ENCODE measurements at regions not wholly inside any gene's neighbourhood (a gene's known extent, or its start where the extent isn't known, plus 50 kb on each side); places are given as distances from the start of the nearest gene placed in this dataset.

GRCh38 chr18:46321955-46322354, 217.8 kb downstream of the HAUS1 start:
- H3K4me1 ChIP-seq (ENCODE audit: control insufficient read depth, insufficient read depth, low read length), result no peaks in the 10 kb centered on the region
- no peaks in the 10 kb centered on the region for H3K27me3 ChIP-seq (ENCODE audit: control insufficient read depth, insufficient read depth, low read length)
- H3K36me3 ChIP-seq (ENCODE audit: control insufficient read depth, insufficient read depth, low read length), result no peaks in the 10 kb centered on the region
- H3K9ac ChIP-seq (ENCODE audit: low read length), result no peak overlapping the region
- no peaks in the 10 kb centered on the region for H3K9me3 ChIP-seq (ENCODE audit: control insufficient read depth, low read length)
- H3K4me3 ChIP-seq (ENCODE audit: low read length), result no peak overlapping the region

- H3K9me3 ChIP-seq (ENCODE audit: control insufficient read depth, low read length), result no peaks in the 10 kb centered on the region
- no peaks in the 10 kb centered on the region for H3K36me3 ChIP-seq (ENCODE audit: control insufficient read depth, insufficient read depth, low read length)
- H3K27me3 ChIP-seq (ENCODE audit: control insufficient read depth, insufficient read depth, low read length), result no peaks in the 10 kb centered on the region
- no peaks in the 10 kb centered on the region for H3K4me1 ChIP-seq (ENCODE audit: control insufficient read depth, insufficient read depth, low read length)
- H3K9ac ChIP-seq (ENCODE audit: low read length), result no peak overlapping the region
- no peak overlapping the region for H3K4me3 ChIP-seq (ENCODE audit: low read length)
These were observed 218.3 kb downstream of the HAUS1 start for GRCh38 chr18:46322411-46322891.

DNA sequence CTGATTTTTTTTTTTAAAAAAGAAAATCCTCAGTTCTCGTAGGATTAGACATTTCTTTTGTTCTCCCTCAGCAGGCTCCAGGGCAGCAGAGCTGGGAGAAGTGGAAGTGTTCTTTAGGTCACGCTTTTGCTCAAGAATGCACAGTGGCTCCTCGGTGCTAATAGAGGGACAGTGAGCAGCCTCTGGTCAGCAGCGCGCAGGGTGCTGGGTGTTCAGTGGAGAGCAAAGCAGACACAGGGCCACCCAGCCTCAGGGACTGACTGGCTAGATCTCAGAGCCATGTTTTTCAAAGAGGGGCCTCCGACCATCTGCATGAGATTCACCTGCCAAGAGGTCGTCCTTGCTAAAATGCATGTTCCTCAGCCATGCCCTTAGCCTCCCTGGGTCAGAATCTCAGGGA, 218.8 kb downstream of the HAUS1 start:
- Histone ChIP-seq H3K4me1 (ENCODE audit: control insufficient read depth, insufficient read depth, low read length) (no peaks in the 10 kb centered on the region), H3K9ac (ENCODE audit: low read length) (no peak overlapping the region), H3K27me3 (ENCODE audit: control insufficient read depth, insufficient read depth, low read length) (no peaks in the 10 kb centered on the region)

GRCh38 chr18:46324087-46324955, 220.1 kb downstream of the HAUS1 start:
- H3K9ac ChIP-seq (ENCODE audit: low read length), result no peak overlapping the region
- H3K4me3 ChIP-seq (ENCODE audit: low read length), result no peak overlapping the region
- H3K27me3 ChIP-seq (ENCODE audit: control insufficient read depth, insufficient read depth, low read length), result no peaks in the 10 kb centered on the region
- H3K9me3 ChIP-seq (ENCODE audit: control insufficient read depth, low read length), result no peaks in the 10 kb centered on the region
- no peaks in the 10 kb centered on the region for H3K4me1 ChIP-seq (ENCODE audit: control insufficient read depth, insufficient read depth, low read length)
- no peaks in the 10 kb centered on the region for H3K36me3 ChIP-seq (ENCODE audit: control insufficient read depth, insufficient read depth, low read length)

More for the DNA sequence above, 218.8 kb downstream of the HAUS1 start:
- Histone ChIP-seq H3K4me3 (ENCODE audit: low read length) (no peak overlapping the region), H3K9me3 (ENCODE audit: control insufficient read depth, low read length) (no peaks in the 10 kb centered on the region), H3K36me3 (ENCODE audit: control insufficient read depth, insufficient read depth, low read length) (no peaks in the 10 kb centered on the region)

GRCh38 chr18:46325895-46326294, 221.7 kb downstream of the HAUS1 start:
- Histone ChIP-seq H3K27me3 (ENCODE audit: control insufficient read depth, insufficient read depth, low read length) (no peaks in the 10 kb centered on the region), H3K36me3 (ENCODE audit: control insufficient read depth, insufficient read depth, low read length) (no peaks in the 10 kb centered on the region), H3K9me3 (ENCODE audit: control insufficient read depth, low read length) (no peaks in the 10 kb centered on the region), H3K4me1 (ENCODE audit: control insufficient read depth, insufficient read depth, low read length) (no peaks in the 10 kb centered on the region), H3K4me3 (ENCODE audit: low read length) (no peak overlapping the region), H3K9ac (ENCODE audit: low read length) (no peak overlapping the region)

DNA sequence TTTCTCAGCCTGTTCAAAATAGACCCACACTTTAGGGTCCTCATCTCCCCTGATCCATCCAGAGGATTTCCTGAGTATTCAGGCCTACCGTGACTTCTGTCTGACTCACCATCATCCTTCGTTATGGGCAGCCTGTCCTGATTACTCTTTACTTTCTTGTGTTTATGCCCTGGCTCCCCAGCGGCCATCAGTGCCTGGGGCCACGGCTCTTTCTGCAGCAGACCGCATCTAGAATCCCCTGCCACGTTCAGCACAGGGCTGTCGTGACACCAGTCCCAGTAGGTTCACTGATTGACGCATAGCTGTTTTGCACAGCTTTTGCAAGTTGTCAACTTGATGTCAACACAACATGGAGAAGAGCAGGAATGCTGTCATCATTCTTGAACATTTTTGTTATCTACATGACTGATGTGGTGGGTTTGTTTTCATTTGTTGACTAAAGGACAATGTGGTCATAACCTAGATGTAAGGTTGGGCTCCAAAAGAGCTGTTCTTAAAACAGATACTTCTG, 225.6 kb downstream of the HAUS1 start:
- Histone ChIP-seq H3K27me3 (ENCODE audit: control insufficient read depth, insufficient read depth, low read length) (peaks cover 21% of the 10 kb centered on the region), H3K9ac (ENCODE audit: low read length) (no peak overlapping the region), H3K4me1 (ENCODE audit: control insufficient read depth, insufficient read depth, low read length) (no peaks in the 10 kb centered on the region), H3K36me3 (ENCODE audit: control insufficient read depth, insufficient read depth, low read length) (no peaks in the 10 kb centered on the region), H3K4me3 (ENCODE audit: low read length) (no peak overlapping the region), H3K9me3 (ENCODE audit: control insufficient read depth, low read length) (no peaks in the 10 kb centered on the region)

DNA sequence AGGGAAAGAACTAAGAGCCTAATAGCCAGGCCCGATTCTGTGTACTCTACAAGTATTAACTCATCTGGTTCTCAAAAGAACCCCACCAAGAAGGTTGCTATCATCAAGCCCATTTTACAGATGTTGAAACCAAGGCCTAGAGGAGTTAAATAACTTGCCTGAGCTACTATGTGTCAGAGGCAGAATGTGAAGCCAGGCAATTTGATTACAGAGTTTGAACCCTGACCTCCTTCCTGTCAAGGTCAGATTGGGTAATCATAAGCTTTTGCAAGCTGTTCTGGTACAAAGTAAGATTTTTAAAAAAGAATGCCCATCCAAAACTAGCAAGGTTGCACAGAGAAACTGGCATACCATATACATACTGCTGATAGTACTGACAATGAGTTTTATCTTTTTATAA, 227.1 kb downstream of the HAUS1 start:
- no peak overlapping the region for H3K9ac ChIP-seq (ENCODE audit: low read length)
- H3K9me3 ChIP-seq (ENCODE audit: control insufficient read depth, low read length), result no peaks in the 10 kb centered on the region
- H3K36me3 ChIP-seq (ENCODE audit: control insufficient read depth, insufficient read depth, low read length), result no peaks in the 10 kb centered on the region

DNA sequence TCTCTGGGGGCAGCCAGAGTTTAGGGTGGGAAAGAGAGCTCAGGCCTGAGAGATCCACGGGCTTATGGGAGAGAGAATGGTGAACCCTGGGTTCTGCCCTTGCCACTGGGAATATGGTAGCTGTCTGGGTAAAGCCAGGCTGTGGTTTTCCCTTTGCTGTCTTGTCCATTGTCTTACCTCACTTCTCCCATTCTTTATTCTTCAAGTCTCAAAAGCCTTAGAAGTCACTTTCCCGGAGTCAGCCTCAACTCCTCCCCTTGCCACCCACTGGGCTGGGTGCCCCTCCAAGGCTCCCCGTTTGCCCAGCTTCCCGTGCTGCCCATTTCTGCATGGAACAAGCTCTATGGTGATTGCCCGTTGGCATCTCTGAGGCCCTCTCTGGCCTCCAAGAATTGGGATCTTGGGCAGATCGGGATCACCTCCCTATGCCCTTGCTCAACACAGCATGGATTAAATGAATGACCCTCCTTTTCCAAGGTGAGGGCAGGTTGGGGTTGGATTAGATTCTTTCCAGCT, 228.2 kb downstream of the HAUS1 start:
- Histone ChIP-seq H3K36me3 (ENCODE audit: control insufficient read depth, insufficient read depth, low read length) (no peaks in the 10 kb centered on the region), H3K9me3 (ENCODE audit: control insufficient read depth, low read length) (no peaks in the 10 kb centered on the region), H3K9ac (ENCODE audit: low read length) (no peak overlapping the region), H3K4me1 (ENCODE audit: control insufficient read depth, insufficient read depth, low read length) (no peaks in the 10 kb centered on the region), H3K27me3 (ENCODE audit: control insufficient read depth, insufficient read depth, low read length) (peaks cover 36% of the 10 kb centered on the region), H3K4me3 (ENCODE audit: low read length) (no peak overlapping the region)

More for the DNA sequence above, 227.1 kb downstream of the HAUS1 start:
- H3K4me3 ChIP-seq (ENCODE audit: low read length), result no peak overlapping the region
- H3K4me1 ChIP-seq (ENCODE audit: control insufficient read depth, insufficient read depth, low read length), result no peaks in the 10 kb centered on the region
- peaks cover 36% of the 10 kb centered on the region for H3K27me3 ChIP-seq (ENCODE audit: control insufficient read depth, insufficient read depth, low read length)

GRCh38 chr18:46332921-46333341, 228.7 kb downstream of the HAUS1 start:
- no peaks in the 10 kb centered on the region for H3K9me3 ChIP-seq (ENCODE audit: control insufficient read depth, low read length)
- H3K4me1 ChIP-seq (ENCODE audit: control insufficient read depth, insufficient read depth, low read length), result no peaks in the 10 kb centered on the region
- no peak overlapping the region for H3K9ac ChIP-seq (ENCODE audit: low read length)
- no peak overlapping the region for H3K4me3 ChIP-seq (ENCODE audit: low read length)
- peaks cover 36% of the 10 kb centered on the region for H3K27me3 ChIP-seq (ENCODE audit: control insufficient read depth, insufficient read depth, low read length)
- H3K36me3 ChIP-seq (ENCODE audit: control insufficient read depth, insufficient read depth, low read length), result no peaks in the 10 kb centered on the region

DNA sequence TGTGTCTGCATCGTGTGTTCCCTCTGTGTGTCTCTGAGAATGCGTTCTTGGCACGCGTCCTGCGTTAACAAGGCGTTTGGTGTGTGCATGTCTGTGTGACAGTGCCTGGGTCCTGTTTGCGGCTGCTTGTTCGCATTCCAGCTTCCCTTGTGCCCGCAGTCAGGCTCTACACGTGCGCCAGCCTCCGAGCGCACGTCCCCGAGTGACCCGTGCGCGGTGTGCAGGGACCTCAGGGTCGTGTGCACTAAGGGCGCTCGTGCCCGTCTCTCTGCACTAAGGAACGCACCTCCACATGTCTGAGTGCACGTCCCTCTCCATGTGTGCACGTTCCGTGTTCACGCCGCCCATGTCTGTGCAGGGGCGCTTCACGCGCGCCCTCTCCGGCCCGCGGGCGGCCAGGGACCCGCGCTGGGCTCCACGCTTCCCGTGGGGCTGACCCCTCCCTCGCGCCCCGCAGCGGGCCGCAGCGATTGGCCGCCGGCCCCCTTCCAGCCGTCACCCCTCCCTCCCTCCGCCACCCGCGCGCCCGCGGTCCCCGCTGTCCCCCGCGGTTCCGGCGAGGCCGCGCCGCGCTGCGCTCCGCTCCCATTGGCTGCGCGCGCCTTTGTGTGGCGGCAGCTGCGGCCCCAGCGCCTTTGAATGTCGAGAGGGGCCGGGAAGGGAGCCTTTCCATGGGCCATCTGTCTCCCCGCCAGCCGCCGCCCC, 229.4 kb downstream of the HAUS1 start:
- Histone ChIP-seq H3K36me3 (ENCODE audit: control insufficient read depth, insufficient read depth, low read length) (no peaks in the 10 kb centered on the region), H3K4me1 (ENCODE audit: control insufficient read depth, insufficient read depth, low read length) (no peaks in the 10 kb centered on the region), H3K9me3 (ENCODE audit: control insufficient read depth, low read length) (no peaks in the 10 kb centered on the region), H3K4me3 (ENCODE audit: low read length) (no peak overlapping the region), H3K27me3 (ENCODE audit: control insufficient read depth, insufficient read depth, low read length) (peaks cover 41% of the 10 kb centered on the region), H3K9ac (ENCODE audit: low read length) (no peak overlapping the region)

DNA sequence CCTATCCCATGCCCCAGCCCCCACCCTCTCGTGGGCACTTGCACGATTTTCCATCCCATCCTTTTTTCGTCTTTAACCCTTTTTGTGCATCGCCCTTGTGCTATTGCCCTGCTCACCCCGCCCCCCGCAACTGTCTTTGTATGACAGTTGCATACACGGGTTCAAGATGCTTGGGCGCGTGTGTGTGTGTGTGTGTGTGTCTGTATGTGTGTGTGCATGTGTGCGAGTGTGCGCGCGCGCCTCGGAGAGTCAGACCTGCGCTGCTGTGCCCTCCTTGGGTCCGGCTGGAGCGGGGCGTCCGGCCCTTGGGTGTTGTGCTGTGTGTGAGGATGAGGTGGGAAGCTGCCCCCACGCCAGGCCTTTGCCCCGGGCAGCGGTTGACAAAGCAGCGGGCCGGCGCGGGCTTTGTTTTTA, 230.7 kb downstream of the HAUS1 start:
- Histone ChIP-seq H3K4me1 (ENCODE audit: control insufficient read depth, insufficient read depth, low read length) (no peaks in the 10 kb centered on the region), H3K9me3 (ENCODE audit: control insufficient read depth, low read length) (no peaks in the 10 kb centered on the region), H3K27me3 (ENCODE audit: control insufficient read depth, insufficient read depth, low read length) (peaks cover 41% of the 10 kb centered on the region), H3K4me3 (ENCODE audit: low read length) (no peak overlapping the region), H3K36me3 (ENCODE audit: control insufficient read depth, insufficient read depth, low read length) (no peaks in the 10 kb centered on the region), H3K9ac (ENCODE audit: low read length) (no peak overlapping the region)
